GM21447 (cell line): ENCODE measurements at regions not wholly inside any gene's neighbourhood (a gene's known extent, or its start where the extent isn't known, plus 50 kb on each side); places are given as distances from the start of the nearest gene placed in this dataset.

Source experiments
- ATAC-seq: cut with Tn5 transposase; IDR thresholded peaks from one replicate; pipeline ENCODE4 v1.9.1; 2021; ENCODE audit not compliant: unreplicated experiment

- ATAC-seq: no peak
Measured at GRCh38 chr4:137333031-137333430, 199.3 kb downstream of the PCDH18 start.

- ATAC-seq: no peak
Measured at GRCh38 chr4:137312257-137312656, 220.0 kb downstream of the PCDH18 start.

GRCh38 chr4:137310593-137311490 lies 221.5 kb downstream of the PCDH18 start:
- ATAC-seq: no peak

DNA sequence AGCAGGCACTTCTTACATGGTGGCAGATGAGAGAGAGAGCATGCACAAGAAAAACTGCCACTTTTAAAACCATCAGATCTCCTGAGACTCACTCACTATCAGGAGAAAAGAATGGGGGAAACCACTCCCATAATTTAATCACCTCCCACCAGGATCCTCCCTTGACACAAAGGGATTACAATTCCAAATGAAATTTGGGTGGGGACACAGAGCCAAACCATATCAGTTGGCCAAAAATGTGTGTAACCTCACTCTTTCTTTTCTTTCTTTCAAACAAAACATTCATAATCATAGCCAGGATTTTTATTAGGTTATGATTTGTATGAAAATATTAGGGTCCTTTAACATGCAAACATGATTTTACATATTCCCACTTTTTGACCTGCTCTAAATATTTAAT lies 222.1 kb downstream of the PCDH18 start:
- no peak for ATAC-seq

DNA sequence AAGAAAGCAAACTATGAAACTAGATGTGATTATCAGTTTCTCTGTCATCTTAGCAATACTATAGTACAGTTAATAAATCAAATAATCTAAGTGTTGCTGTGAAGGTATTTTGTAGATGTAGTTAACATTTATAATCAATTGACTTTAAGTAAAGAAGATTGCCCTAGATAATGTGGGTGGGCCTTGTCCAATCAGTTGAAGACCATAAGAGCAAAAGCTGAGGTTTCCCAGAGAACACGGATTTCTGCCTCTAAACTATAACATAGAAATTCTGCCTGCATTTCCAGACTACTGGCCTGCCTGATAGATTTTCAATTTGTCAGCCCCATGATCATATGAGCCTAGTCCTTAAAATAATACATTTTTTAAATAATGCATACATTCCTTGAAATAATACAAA lies 222.9 kb downstream of the PCDH18 start:
- no peak for ATAC-seq

DNA sequence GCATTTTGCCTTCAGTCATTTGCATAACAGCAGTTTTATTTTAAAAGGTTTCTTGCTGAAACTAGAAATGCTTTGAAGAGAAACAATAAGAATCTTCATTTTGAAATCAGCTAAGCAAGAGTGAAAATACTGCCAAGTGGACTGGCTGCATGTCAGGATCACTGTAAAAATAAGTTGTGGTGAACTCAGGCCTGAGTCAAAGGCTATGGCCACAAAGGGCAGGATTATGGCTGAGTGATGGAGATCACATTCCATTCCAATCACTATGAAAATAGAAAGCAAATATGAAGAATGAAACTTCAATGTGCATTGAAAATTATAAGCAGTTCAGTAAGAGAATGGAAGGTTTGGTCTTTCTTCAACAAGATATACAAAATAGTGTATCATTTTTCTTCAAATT lies 224.5 kb downstream of the PCDH18 start:
- no peak for ATAC-seq

DNA sequence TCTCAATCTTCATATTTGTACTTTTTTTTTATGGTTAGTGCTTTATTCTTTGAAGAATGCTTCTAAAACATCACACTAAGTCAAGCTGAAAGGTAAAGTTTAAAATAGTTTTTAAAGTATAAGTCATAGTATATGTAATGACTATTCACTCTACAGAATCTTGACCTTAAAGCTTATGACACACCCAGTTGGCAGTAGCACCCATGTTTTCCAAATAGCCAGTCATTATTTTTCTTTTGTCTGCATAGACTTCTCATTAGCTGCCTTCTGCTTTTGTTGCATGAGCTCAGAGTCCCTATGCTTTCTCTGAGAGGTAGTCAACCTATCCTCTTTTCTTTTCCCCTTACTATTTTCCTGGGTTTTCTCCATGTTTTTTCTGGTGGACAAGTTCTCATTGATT lies 231.5 kb downstream of the PCDH18 start:
- no peak for ATAC-seq

DNA sequence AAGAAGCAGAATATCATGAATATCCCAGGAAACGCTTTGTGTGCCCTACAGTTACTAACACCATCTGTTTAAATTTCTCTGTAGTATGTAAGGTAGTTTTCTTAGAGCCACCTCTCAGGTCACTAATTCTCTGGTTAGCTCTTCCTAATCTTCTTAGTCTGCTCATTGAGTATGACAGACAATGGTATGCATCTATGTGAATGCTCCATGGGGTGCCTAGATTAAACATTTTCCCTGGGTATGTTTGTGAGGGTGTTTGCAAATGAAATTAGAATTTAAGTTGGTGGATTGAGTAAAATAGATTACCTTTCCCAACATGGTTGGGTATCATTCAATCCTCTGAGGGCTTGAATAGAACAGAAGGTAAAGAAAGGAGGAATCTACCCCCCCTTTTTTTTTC lies 233.0 kb downstream of the PCDH18 start:
- ATAC-seq: no peak

GRCh38 chr4:137293281-137293680 lies 239.0 kb downstream of the PCDH18 start:
- no peak for ATAC-seq

GRCh38 chr4:137283737-137284136 lies 248.6 kb downstream of the PCDH18 start:
- no peak for ATAC-seq

GRCh38 chr4:137278431-137278830 lies 253.9 kb downstream of the PCDH18 start:
- ATAC-seq: no peak

DNA sequence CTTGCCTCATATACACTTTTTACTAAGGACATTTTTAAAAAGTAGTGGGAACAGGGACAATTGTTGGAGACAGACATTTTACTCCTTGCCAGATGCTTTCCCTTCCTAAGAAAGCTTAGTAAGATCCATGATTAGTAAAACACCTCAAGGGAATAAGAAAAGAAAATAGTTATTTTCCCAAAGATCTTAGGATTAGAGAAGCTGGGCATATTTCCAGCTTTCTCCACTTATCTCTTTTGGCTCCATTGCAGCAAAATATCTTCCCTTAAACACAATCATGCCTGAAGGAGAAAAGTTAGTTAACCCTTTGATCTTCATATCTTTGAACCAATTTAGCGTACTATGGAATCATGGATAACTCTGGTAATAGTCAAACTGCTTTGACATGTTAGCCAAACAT lies 257.9 kb downstream of the PCDH18 start:
- ATAC-seq: no peak

GRCh38 chr4:137267024-137267423 lies 265.3 kb downstream of the PCDH18 start:
- no peak for ATAC-seq

DNA sequence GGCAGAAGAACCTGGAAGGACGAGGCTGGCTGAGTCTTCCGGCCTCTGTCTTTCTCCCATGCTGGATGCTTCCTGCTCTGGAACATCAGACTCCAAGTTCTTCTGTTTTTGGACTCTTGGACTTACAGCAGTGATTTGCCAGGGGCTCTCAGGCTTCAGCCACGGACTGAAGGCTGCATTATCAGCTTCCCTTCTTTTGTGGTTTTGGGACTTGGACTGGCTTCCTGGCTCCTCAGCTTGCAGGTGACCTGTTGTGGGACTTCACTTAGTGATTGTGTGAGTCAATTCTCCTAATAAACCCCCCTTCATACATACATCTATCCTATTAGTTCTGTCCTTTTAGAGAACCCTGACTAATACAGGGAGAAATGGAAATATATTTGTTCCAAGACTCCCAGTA lies 265.8 kb downstream of the PCDH18 start:
- ATAC-seq: no peak

GRCh38 chr4:137263206-137263605 lies 269.1 kb downstream of the PCDH18 start:
- no peak for ATAC-seq

DNA sequence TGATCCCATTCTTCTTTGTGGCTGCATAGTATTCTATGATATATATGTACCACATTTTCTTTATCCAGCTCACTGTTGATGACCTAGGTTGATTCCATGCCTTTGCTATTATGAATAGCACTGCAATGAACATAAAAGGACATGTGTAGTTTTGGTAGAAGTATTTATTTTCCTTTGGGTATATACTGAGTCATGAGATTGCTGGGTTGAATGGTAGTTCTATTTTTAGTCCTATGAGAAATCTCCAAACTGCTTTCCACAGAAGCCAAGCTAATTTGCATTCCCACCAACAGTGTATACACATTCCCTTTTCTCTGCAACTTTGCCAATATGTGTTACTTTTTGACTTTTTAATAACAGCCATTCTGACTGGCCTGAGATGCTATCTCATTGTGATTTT lies 278.3 kb downstream of the PCDH18 start:
- no peak for ATAC-seq

GRCh38 chr4:137249112-137249511 lies 283.2 kb downstream of the PCDH18 start:
- no peak for ATAC-seq

DNA sequence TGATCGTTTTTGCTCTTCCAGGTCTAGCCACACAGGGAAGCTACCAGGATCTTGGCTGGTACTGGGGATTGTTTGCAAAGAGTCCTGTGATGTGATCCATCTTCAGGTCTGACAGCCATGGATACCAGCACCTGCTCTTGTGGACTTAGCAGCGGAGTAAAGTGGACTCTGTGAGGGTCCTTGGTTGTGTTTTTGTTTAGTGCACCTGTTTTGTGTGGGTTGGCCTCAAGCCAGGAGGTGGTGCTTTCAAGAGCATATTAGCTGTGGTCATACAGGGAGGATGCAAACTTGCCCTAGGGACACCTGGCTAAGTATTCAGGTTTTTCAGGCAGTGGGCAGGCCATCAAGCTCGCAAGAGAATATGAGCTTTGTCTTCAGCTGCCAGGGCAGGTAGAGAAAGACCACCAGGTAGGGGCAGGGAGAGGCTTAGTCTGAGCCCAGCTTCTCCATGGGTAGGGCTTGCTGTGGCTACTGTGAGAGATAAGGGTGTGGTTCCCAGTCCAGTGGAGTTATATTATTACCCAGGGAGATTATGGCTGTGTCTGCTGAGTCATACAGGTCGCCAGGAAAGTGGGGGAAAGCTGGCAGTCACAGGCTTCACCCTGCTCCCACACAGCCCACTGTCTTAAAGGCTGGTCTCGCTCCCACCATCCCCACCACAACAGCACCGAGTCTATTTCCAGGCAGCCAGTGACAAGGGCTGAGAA lies 293.7 kb downstream of the PCDH18 start:
- ATAC-seq: no peak

DNA sequence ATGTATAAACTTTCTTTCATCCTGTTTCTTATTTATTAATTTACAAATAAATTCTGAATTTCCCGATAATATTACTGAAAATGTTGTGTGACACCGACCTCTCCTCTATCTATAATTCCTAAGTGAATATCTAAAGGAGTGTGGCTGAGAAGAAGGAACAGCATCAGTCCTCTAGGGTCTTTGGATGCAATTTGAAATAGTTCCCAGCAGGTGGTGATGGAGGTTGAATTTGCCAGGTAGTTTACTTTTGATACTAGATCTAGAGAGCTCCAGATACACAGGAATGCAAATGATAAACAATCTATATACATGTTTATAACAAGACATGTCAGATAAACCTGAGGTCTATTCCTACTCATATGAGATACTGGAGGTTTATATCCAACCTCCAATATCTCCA lies 305.4 kb downstream of the PCDH18 start:
- no peak for ATAC-seq

- no peak for ATAC-seq
Measured at GRCh38 chr4:137226221-137226620, 306.1 kb downstream of the PCDH18 start.

- ATAC-seq: no peak
Measured at GRCh38 chr4:137213372-137214173, 318.7 kb downstream of the PCDH18 start.

GRCh38 chr4:137212601-137213000 lies 319.7 kb downstream of the PCDH18 start:
- ATAC-seq: no peak
